Rectal smooth muscle tissue (tissue), 1 donor: ENCODE measurements at regions not wholly inside any gene's neighbourhood (a gene's known extent, or its start where the extent isn't known, plus 50 kb on each side); places are given as distances from the start of the nearest gene placed in this dataset.
"Not testable (repeated sequence)": the region's sequence is repeated elsewhere in the genome, so short reads cannot be mapped to it uniquely, and the experiment has no call there.

ENCODE experiments used
- H3K27ac ChIP-seq: one replicate; pipeline ENCODE4 v1.7.0; 2013; ENCODE audit warnings: low read depth, low read length, inconsistent platforms
- H3K27me3 ChIP-seq: one replicate; pipeline ENCODE4 v1.7.0; 2013; ENCODE audit warnings: low read length; ENCODE audit not compliant: control insufficient read depth, insufficient read depth
- H3K36me3 ChIP-seq: one replicate; pipeline ENCODE4 v1.7.0; 2013; ENCODE audit warnings: low read length; ENCODE audit not compliant: control insufficient read depth, insufficient read depth
- H3K4me1 ChIP-seq: one replicate; pipeline ENCODE4 v1.7.0; 2013; ENCODE audit warnings: low read length; ENCODE audit not compliant: control insufficient read depth, insufficient read depth
- H3K4me3 ChIP-seq: one replicate; pipeline ENCODE4 v1.7.0; 2013; ENCODE audit warnings: low read length
- H3K9ac ChIP-seq: one replicate; pipeline ENCODE4 v1.7.0; 2013; ENCODE audit warnings: low read length

DNA sequence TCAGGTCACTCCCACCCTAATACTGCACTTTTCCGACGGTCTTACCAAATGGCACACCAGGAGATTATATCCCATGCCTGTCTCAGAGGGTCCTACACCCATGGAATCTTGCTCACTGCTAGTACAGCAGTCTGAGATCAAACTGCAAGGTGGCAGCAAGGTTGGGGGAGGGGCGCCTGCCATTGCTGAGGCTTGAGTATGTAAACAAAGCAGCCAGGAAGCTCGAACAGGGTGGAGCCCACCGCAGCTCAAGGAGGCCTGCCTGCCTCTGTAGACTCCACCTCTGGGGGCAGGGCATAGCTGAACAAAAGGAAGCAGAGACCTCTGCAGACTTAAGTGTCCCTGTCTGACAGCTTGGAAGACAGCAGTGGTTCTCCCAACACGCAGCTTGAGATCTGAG, 57.5 kb upstream of the DNAJC1 start:
- not testable (repeated sequence) for H3K27ac ChIP-seq, H3K4me3 ChIP-seq, H3K4me1 ChIP-seq, H3K9ac ChIP-seq, H3K36me3 ChIP-seq, H3K27me3 ChIP-seq

DNA sequence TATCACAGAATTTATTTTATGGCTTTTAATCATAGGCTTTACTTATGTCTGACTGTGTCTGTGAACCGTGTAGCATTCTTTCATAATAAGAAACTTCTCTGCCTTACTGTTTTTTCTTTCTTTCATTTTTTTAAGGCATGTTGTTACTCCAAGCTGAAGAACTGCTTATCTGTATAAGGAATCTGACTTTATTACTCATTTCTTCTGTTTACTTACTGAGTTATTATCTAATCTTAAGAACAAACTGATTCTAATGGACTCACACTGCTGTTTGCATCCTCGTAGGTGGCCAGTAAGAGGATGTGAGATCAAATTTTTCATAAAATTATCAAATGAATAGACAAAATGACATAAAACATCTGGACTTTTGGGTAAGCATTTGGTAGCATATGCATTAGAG, 54.7 kb upstream of the DNAJC1 start:
- no peaks in the 10 kb centered on the region for H3K36me3 ChIP-seq
- H3K27me3 ChIP-seq, result no peaks in the 10 kb centered on the region
- H3K4me1 ChIP-seq, result no peaks in the 10 kb centered on the region
- H3K27ac ChIP-seq, result no peak overlapping the region
- H3K9ac ChIP-seq, result no peak overlapping the region
- no peak overlapping the region for H3K4me3 ChIP-seq

DNA sequence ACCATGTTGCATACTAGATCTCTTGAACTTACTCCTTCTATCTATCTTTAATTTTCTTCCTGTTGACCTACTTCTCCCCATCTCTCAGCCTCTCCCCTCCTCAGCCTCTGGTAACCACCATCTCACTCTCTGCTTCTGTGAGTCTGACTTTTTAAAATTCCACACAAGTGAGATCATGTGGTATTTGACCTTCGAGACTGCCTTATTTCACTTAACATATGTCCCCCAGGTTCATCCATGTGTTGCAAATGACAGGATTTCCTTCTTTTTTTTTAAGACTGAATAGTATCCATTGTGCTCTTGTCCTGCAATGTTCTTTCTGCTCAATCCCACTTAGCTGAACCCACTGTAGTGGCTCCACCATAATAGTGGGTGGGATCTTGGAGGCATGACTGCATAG, 51.4 kb upstream of the DNAJC1 start:
- Histone ChIP-seq H3K27ac (no peak overlapping the region), H3K27me3 (no peaks in the 10 kb centered on the region)

More for the DNA sequence above, 51.4 kb upstream of the DNAJC1 start:
- Histone ChIP-seq H3K36me3 (no peaks in the 10 kb centered on the region), H3K4me3 (no peak overlapping the region), H3K9ac (no peak overlapping the region), H3K4me1 (no peaks in the 10 kb centered on the region)
